Lower leg skin (tissue), 4 donors: ENCODE measurements at regions not wholly inside any gene's neighbourhood (a gene's known extent, or its start where the extent isn't known, plus 50 kb on each side); places are given as distances from the start of the nearest gene placed in this dataset.

Experiments used
- DNase-seq, 2 donors: peaks; one replicate each; pipeline ENCODE4 v3.0.0-alpha.2; 2019; ENCODE audit warnings: low spot score in 2 of 2
- H3K4me3 ChIP-seq: fragments of 200-600 bp; sonication (generic); 2 replicates; pipeline ENCODE4 v1.5.1; 2017; ENCODE audit warnings: mild to moderate bottlenecking, low read depth; ENCODE audit not compliant: poor library complexity, severe bottlenecking
- CTCF ChIP-seq, 3 donors: fragments of 450-650 bp; IDR thresholded peaks; one replicate each; pipeline ENCODE4 v1.5.1; 2016; ENCODE audit warnings: antibody characterized with exemption in 3 of 3, mild to moderate bottlenecking in 3 of 3, moderate library complexity in 2 of 3
- POLR2A ChIP-seq, 2 donors: fragments of 450-650 bp; IDR thresholded peaks; one replicate each; pipeline ENCODE4 v1.6.1; 2016 to 2017; ENCODE audit warnings: antibody characterized with exemption in 2 of 2, mild to moderate bottlenecking in 1 of 2, moderate library complexity in 1 of 2
- WGBS, 2 donors: methylation state at CpG; one replicate each; pipeline ENCODE4 v1.1.5; 2018; 5-methylcytosine and 5-hydroxymethylcytosine counted together
- intact Hi-C: fragments of 100-400 bp; cut with DNase I; formaldehyde crosslinking; loops from one replicate; pipeline ENCODE4 v1.15.0; 2023; ENCODE audit warnings: low total_unique reads

GRCh38 chr7:153388611-153389010, 629.1 kb downstream of the ACTR3B start:
- intact Hi-C loops = no loop called here
- TF ChIP-seq POLR2A (IDR thresholded peaks at IDR 0.05) (no peak), CTCF (IDR thresholded peaks at IDR 0.05) (no peak)
- no peak for DNase-seq
- no peak overlapping the region for H3K4me3 ChIP-seq

- no peak for DNase-seq
- intact Hi-C loops = no loop called here
- 23 to 25% methylated on average over 3 of the region's 3 CpGs for WGBS, 2 donors
- TF ChIP-seq POLR2A (IDR thresholded peaks at IDR 0.05) (no peak), CTCF (IDR thresholded peaks at IDR 0.05) (no peak)
- no peak overlapping the region for H3K4me3 ChIP-seq
Observed at GRCh38 chr7:153389261-153389660, 629.7 kb downstream of the ACTR3B start.

GRCh38 chr7:153390955-153391354, 631.4 kb downstream of the ACTR3B start:
- intact Hi-C loops = no loop called here
- no peak for TF ChIP-seq POLR2A (IDR thresholded peaks at IDR 0.05)
- 54 to 72% methylated on average over 2 of the region's 2 CpGs for WGBS, 2 donors
- no peak overlapping the region for H3K4me3 ChIP-seq
- DNase-seq = no peak

GRCh38 chr7:153392726-153393125, 633.2 kb downstream of the ACTR3B start:
- DNase-seq = no peak
- TF ChIP-seq POLR2A (IDR thresholded peaks at IDR 0.05) (no peak), CTCF (IDR thresholded peaks at IDR 0.05) (no peak)
- intact Hi-C loops = no loop called here
- no peak overlapping the region for H3K4me3 ChIP-seq

GRCh38 chr7:153393666-153394065, 634.1 kb downstream of the ACTR3B start:
- TF ChIP-seq CTCF (IDR thresholded peaks at IDR 0.05) (no peak), POLR2A (IDR thresholded peaks at IDR 0.05) (no peak)
- intact Hi-C loops = no loop called here
- 86 to 88% methylated on average over 3 of the region's 3 CpGs for WGBS, 2 donors
- DNase-seq = no peak
- no peak overlapping the region for H3K4me3 ChIP-seq

- TF ChIP-seq CTCF (IDR thresholded peaks at IDR 0.05) (no peak), POLR2A (IDR thresholded peaks at IDR 0.05) (no peak)
Observed at GRCh38 chr7:153396475-153396874, 636.9 kb downstream of the ACTR3B start.

More at GRCh38 chr7:153396475-153396874, 636.9 kb downstream of the ACTR3B start:
- no peak overlapping the region for H3K4me3 ChIP-seq
- 84 to 90% methylated on average over 2 of the region's 2 CpGs for WGBS, 2 donors
- intact Hi-C loops = no loop called here
- DNase-seq = no peak
